Neuron (in vitro differentiated cells): ENCODE measurements at regions not wholly inside any gene's neighbourhood (a gene's known extent, or its start where the extent isn't known, plus 50 kb on each side); places are given as distances from the start of the nearest gene placed in this dataset.

Experiments
- H2AFZ ChIP-seq: one replicate; pipeline ENCODE4 v1.6.1; 2013; ENCODE audit warnings: low read depth, mild to moderate bottlenecking, inconsistent platforms, low read length, moderate library complexity
- H3K27me3 ChIP-seq: one replicate; pipeline ENCODE4 v1.6.1; 2013; ENCODE audit warnings: low read length; ENCODE audit not compliant: insufficient read depth
- H3K36me3 ChIP-seq: one replicate; pipeline ENCODE4 v1.6.1; 2013; ENCODE audit warnings: low read length; ENCODE audit not compliant: insufficient read depth
- H3K4me1 ChIP-seq: one replicate; pipeline ENCODE4 v1.6.1; 2013; ENCODE audit warnings: low read length; ENCODE audit not compliant: insufficient read depth
- H3K4me3 ChIP-seq: 2 replicates; pipeline ENCODE4 v1.5.1; 2013; ENCODE audit warnings: mild to moderate bottlenecking, low read length, moderate library complexity
- H3K9me3 ChIP-seq: one replicate; pipeline ENCODE4 v1.6.1; 2013; ENCODE audit warnings: low read length

- Histone ChIP-seq H3K27me3 (no peaks in the 10 kb centered on the region), H3K4me1 (no peaks in the 10 kb centered on the region), H3K36me3 (no peaks in the 10 kb centered on the region), H3K9me3 (no peaks in the 10 kb centered on the region), H2AFZ (no peak overlapping the region), H3K4me3 (no peak overlapping the region)
Measured at GRCh38 chr15:88393719-88394519, 73.3 kb downstream of the MRPL46 start.

GRCh38 chr15:88391700-88392099, 75.5 kb downstream of the MRPL46 start:
- Histone ChIP-seq H3K9me3 (no peaks in the 10 kb centered on the region), H3K27me3 (no peaks in the 10 kb centered on the region), H3K4me1 (no peaks in the 10 kb centered on the region), H2AFZ (no peak overlapping the region), H3K4me3 (no peak overlapping the region), H3K36me3 (no peaks in the 10 kb centered on the region)

GRCh38 chr15:88391006-88391405, 76.2 kb downstream of the MRPL46 start:
- Histone ChIP-seq H3K27me3 (no peaks in the 10 kb centered on the region), H3K4me3 (no peak overlapping the region), H3K4me1 (no peaks in the 10 kb centered on the region), H3K36me3 (no peaks in the 10 kb centered on the region), H2AFZ (no peak overlapping the region), H3K9me3 (no peaks in the 10 kb centered on the region)

GRCh38 chr15:88390164-88390901, 76.9 kb downstream of the MRPL46 start:
- H3K4me3 ChIP-seq = no peak overlapping the region
- no peak overlapping the region for H2AFZ ChIP-seq
- no peaks in the 10 kb centered on the region for H3K4me1 ChIP-seq
- H3K36me3 ChIP-seq = no peaks in the 10 kb centered on the region
- no peaks in the 10 kb centered on the region for H3K9me3 ChIP-seq
- H3K27me3 ChIP-seq = no peaks in the 10 kb centered on the region

GRCh38 chr15:88389120-88389519, 78.1 kb downstream of the MRPL46 start:
- no peaks in the 10 kb centered on the region for H3K9me3 ChIP-seq
- H3K27me3 ChIP-seq = no peaks in the 10 kb centered on the region
- H2AFZ ChIP-seq = no peak overlapping the region
- H3K36me3 ChIP-seq = no peaks in the 10 kb centered on the region
- no peak overlapping the region for H3K4me3 ChIP-seq
- H3K4me1 ChIP-seq = no peaks in the 10 kb centered on the region

GRCh38 chr15:88388686-88389085, 78.5 kb downstream of the MRPL46 start:
- no peaks in the 10 kb centered on the region for H3K36me3 ChIP-seq
- H3K4me3 ChIP-seq = no peak overlapping the region
- no peaks in the 10 kb centered on the region for H3K4me1 ChIP-seq
- no peaks in the 10 kb centered on the region for H3K27me3 ChIP-seq
- no peak overlapping the region for H2AFZ ChIP-seq
- H3K9me3 ChIP-seq = no peaks in the 10 kb centered on the region

GRCh38 chr15:88385078-88385700, 82.0 kb downstream of the MRPL46 start:
- Histone ChIP-seq H3K4me3 (no peak overlapping the region), H3K36me3 (no peaks in the 10 kb centered on the region), H2AFZ (no peak overlapping the region), H3K4me1 (no peaks in the 10 kb centered on the region), H3K9me3 (no peaks in the 10 kb centered on the region), H3K27me3 (no peaks in the 10 kb centered on the region)

- no peaks in the 10 kb centered on the region for H3K4me1 ChIP-seq
- H3K9me3 ChIP-seq = no peaks in the 10 kb centered on the region
- H3K27me3 ChIP-seq = no peaks in the 10 kb centered on the region
- H3K36me3 ChIP-seq = no peaks in the 10 kb centered on the region
- no peak overlapping the region for H3K4me3 ChIP-seq
- H2AFZ ChIP-seq = no peak overlapping the region
Measured at GRCh38 chr15:88383354-88383753, 83.8 kb downstream of the MRPL46 start.

GRCh38 chr15:88382482-88382983, 84.7 kb downstream of the MRPL46 start:
- Histone ChIP-seq H3K27me3 (no peaks in the 10 kb centered on the region), H3K4me3 (no peak overlapping the region), H2AFZ (no peak overlapping the region), H3K9me3 (no peaks in the 10 kb centered on the region), H3K4me1 (no peaks in the 10 kb centered on the region), H3K36me3 (no peaks in the 10 kb centered on the region)

GRCh38 chr15:88378188-88378637, 89.0 kb downstream of the MRPL46 start:
- no peaks in the 10 kb centered on the region for H3K9me3 ChIP-seq
- no peaks in the 10 kb centered on the region for H3K36me3 ChIP-seq
- H2AFZ ChIP-seq = no peak overlapping the region
- peaks cover 9% of the 10 kb centered on the region for H3K27me3 ChIP-seq
- H3K4me1 ChIP-seq = no peaks in the 10 kb centered on the region
- no peak overlapping the region for H3K4me3 ChIP-seq

GRCh38 chr15:88377509-88377908, 89.7 kb downstream of the MRPL46 start:
- no peak overlapping the region for H2AFZ ChIP-seq
- H3K4me3 ChIP-seq = no peak overlapping the region
- no peaks in the 10 kb centered on the region for H3K4me1 ChIP-seq
- H3K36me3 ChIP-seq = no peaks in the 10 kb centered on the region
- H3K27me3 ChIP-seq = peaks cover 9% of the 10 kb centered on the region
- H3K9me3 ChIP-seq = no peaks in the 10 kb centered on the region

- no peak overlapping the region for H2AFZ ChIP-seq
- H3K9me3 ChIP-seq = no peaks in the 10 kb centered on the region
- no peak overlapping the region for H3K4me3 ChIP-seq
- H3K27me3 ChIP-seq = peaks cover 9% of the 10 kb centered on the region
- no peaks in the 10 kb centered on the region for H3K4me1 ChIP-seq
- no peaks in the 10 kb centered on the region for H3K36me3 ChIP-seq
Measured at GRCh38 chr15:88376574-88377174, 90.5 kb downstream of the MRPL46 start.
